ENCODE measurements at regions not wholly inside any gene's neighbourhood (a gene's known extent, or its start where the extent isn't known, plus 50 kb on each side); places are given as distances from the start of the nearest gene placed in this dataset.

DNA sequence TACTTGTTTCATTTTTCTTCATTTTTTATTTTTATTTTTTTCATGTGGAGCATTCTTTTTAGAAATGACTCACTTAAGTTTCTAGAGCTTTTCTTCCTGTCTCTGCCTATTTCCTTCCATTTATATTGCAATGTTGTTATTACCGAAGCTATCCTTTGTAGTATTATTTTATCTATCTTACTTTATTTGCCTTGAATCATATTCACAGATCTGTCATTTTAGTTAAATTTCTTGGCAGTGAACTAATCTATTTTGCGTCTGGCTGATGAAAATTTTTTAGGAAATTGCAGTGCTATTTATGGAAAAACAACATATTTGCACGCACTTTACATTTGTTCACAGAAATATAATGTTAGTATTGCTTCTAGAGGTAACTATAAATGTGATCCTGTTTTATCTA is 956.9 kb upstream of the SLC39A10 start:
- no CpG with 5 or more reads among the region's 3 CpGs for WGBS (ENCODE audit: insufficient coverage)
- ChIA-PET POLR2A (no interaction called here), CTCF (no interaction called here)
- no peaks in the 10 kb centered on the region for H3K27me3 Mint-ChIP-seq
- H3K4me1 ChIP-seq (ENCODE audit: control insufficient read depth in 2 of 2, insufficient read depth in 2 of 2, low read length in 2 of 2) = no peaks in the 10 kb centered on the region
- no peaks in the 10 kb centered on the region for H3K9me3 ChIP-seq (ENCODE audit: control extremely low read depth in 1 of 3, control insufficient read depth in 2 of 3, insufficient read depth in 1 of 3, low read length in 2 of 3)
- no peaks in the 10 kb centered on the region for H3K79me2 ChIP-seq (ENCODE audit: control insufficient read depth, insufficient read depth, low read length)
- H3K4me1 Mint-ChIP-seq = no peaks in the 10 kb centered on the region
- no peak overlapping the region for H3K4me3 Mint-ChIP-seq
- ATAC-seq (ENCODE audit: low read depth) (no peak), DNase-seq (no peak)
- no peak overlapping the region for H3K27ac Mint-ChIP-seq
- intact Hi-C loops (cut with micrococcal nuclease) = no loop called here
- H4K20me1 ChIP-seq (ENCODE audit: control insufficient read depth, insufficient read depth, low read length, poor library complexity, severe bottlenecking) = no peaks in the 10 kb centered on the region
- no peak overlapping the region for H3K9ac ChIP-seq (ENCODE audit: low read length)
- H3K9me3 Mint-ChIP-seq (ENCODE audit: insufficient read depth) = no peaks in the 10 kb centered on the region
- no peaks in the 10 kb centered on the region for H3K27me3 ChIP-seq (replicated peaks in 1 of 4; ENCODE audit: control extremely low read depth in 1 of 4, control insufficient read depth in 3 of 4, insufficient read depth in 4 of 4, low read length in 3 of 4)
- no peak overlapping the region for H2AFZ ChIP-seq (ENCODE audit: insufficient read depth, low read depth, low read length, poor library complexity, severe bottlenecking)
- no peak overlapping the region for H3K27ac ChIP-seq (ENCODE audit: low read length in 2 of 2)
- no peak overlapping the region for H3K4me2 ChIP-seq (replicated peaks; ENCODE audit: low read depth, low read length, poor library complexity, severe bottlenecking)
- H3K36me3 ChIP-seq (replicated peaks in 1 of 2; ENCODE audit: control extremely low read depth in 1 of 2, control insufficient read depth in 1 of 2, extremely low read depth in 1 of 2, insufficient read depth in 2 of 2, low read length in 1 of 2) = no peaks in the 10 kb centered on the region
- TF ChIP-seq EZH2 (IDR thresholded peaks at IDR 0.05; ENCODE audit: borderline replicate concordance, insufficient read depth, low read depth, low read length, poor library complexity, severe bottlenecking) = no peak
- TF ChIP-seq, protein P1, sequence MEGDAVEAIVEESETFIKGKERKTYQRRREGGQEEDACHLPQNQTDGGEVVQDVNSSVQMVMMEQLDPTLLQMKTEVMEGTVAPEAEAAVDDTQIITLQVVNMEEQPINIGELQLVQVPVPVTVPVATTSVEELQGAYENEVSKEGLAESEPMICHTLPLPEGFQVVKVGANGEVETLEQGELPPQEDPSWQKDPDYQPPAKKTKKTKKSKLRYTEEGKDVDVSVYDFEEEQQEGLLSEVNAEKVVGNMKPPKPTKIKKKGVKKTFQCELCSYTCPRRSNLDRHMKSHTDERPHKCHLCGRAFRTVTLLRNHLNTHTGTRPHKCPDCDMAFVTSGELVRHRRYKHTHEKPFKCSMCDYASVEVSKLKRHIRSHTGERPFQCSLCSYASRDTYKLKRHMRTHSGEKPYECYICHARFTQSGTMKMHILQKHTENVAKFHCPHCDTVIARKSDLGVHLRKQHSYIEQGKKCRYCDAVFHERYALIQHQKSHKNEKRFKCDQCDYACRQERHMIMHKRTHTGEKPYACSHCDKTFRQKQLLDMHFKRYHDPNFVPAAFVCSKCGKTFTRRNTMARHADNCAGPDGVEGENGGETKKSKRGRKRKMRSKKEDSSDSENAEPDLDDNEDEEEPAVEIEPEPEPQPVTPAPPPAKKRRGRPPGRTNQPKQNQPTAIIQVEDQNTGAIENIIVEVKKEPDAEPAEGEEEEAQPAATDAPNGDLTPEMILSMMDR (IDR thresholded peaks at IDR 0.05) = no peak
- no peak overlapping the region for H3K4me3 ChIP-seq (ENCODE audit: control extremely low read depth in 1 of 5, extremely low read depth in 1 of 5, insufficient read depth in 1 of 5, low read depth in 2 of 5, low read length in 4 of 5)

- CTCF ChIA-PET = no interaction called here
- Histone ChIP-seq H3K9ac (ENCODE audit: low read length) (no peak overlapping the region), H3K9me3 (ENCODE audit: control extremely low read depth in 1 of 3, control insufficient read depth in 2 of 3, insufficient read depth in 1 of 3, low read length in 2 of 3) (no peaks in the 10 kb centered on the region), H4K20me1 (ENCODE audit: control insufficient read depth, insufficient read depth, low read length, poor library complexity, severe bottlenecking) (no peaks in the 10 kb centered on the region), H3K79me2 (ENCODE audit: control insufficient read depth, insufficient read depth, low read length) (no peaks in the 10 kb centered on the region), H3K27ac (ENCODE audit: low read length in 2 of 2) (no peak overlapping the region), H2AFZ (ENCODE audit: insufficient read depth, low read depth, low read length, poor library complexity, severe bottlenecking) (no peak overlapping the region), H3K27me3 (replicated peaks in 1 of 4; ENCODE audit: control extremely low read depth in 1 of 4, control insufficient read depth in 3 of 4, insufficient read depth in 4 of 4, low read length in 3 of 4) (no peaks in the 10 kb centered on the region), H3K4me2 (replicated peaks; ENCODE audit: low read depth, low read length, poor library complexity, severe bottlenecking) (no peak overlapping the region), H3K4me3 (ENCODE audit: control extremely low read depth in 1 of 5, extremely low read depth in 1 of 5, insufficient read depth in 1 of 5, low read depth in 2 of 5, low read length in 4 of 5) (no peak overlapping the region), H3K4me1 (ENCODE audit: control insufficient read depth in 2 of 2, insufficient read depth in 2 of 2, low read length in 2 of 2) (no peaks in the 10 kb centered on the region), H3K36me3 (replicated peaks in 1 of 2; ENCODE audit: control extremely low read depth in 1 of 2, control insufficient read depth in 1 of 2, extremely low read depth in 1 of 2, insufficient read depth in 2 of 2, low read length in 1 of 2) (no peaks in the 10 kb centered on the region)
- DNase-seq = no peak
- no peaks in the 10 kb centered on the region for H3K4me1 Mint-ChIP-seq
- POLR2A ChIA-PET = no interaction called here
- no peaks in the 10 kb centered on the region for H3K27me3 Mint-ChIP-seq
- WGBS (ENCODE audit: insufficient coverage) = 29% methylated on average over 1 of the region's 3 CpGs
- no peak for TF ChIP-seq EZH2 (IDR thresholded peaks at IDR 0.05; ENCODE audit: borderline replicate concordance, insufficient read depth, low read depth, low read length, poor library complexity, severe bottlenecking)
- TF ChIP-seq, protein P1 (IDR thresholded peaks at IDR 0.05) = no peak
- H3K4me3 Mint-ChIP-seq = no peak overlapping the region
- H3K27ac Mint-ChIP-seq = no peak overlapping the region
- H3K9me3 Mint-ChIP-seq (ENCODE audit: insufficient read depth) = no peaks in the 10 kb centered on the region
- no peak for ATAC-seq (ENCODE audit: low read depth)
- intact Hi-C loops (cut with micrococcal nuclease) = no loop called here
Observed at GRCh38 chr2:194698012-194698411, 959.0 kb upstream of the SLC39A10 start.

All from B cell (primary cell).